Fibroblast of gingiva (primary cell): ENCODE measurements at regions not wholly inside any gene's neighbourhood (a gene's known extent, or its start where the extent isn't known, plus 50 kb on each side); places are given as distances from the start of the nearest gene placed in this dataset.
"Not testable (repeated sequence)": the region's sequence is repeated elsewhere in the genome, so short reads cannot be mapped to it uniquely, and the experiment has no call there.

Experiments used
- DNase-seq: peaks from one replicate; pipeline ENCODE4 v3.0.0-alpha.2; 2011; ENCODE audit warnings: low read depth

DNA sequence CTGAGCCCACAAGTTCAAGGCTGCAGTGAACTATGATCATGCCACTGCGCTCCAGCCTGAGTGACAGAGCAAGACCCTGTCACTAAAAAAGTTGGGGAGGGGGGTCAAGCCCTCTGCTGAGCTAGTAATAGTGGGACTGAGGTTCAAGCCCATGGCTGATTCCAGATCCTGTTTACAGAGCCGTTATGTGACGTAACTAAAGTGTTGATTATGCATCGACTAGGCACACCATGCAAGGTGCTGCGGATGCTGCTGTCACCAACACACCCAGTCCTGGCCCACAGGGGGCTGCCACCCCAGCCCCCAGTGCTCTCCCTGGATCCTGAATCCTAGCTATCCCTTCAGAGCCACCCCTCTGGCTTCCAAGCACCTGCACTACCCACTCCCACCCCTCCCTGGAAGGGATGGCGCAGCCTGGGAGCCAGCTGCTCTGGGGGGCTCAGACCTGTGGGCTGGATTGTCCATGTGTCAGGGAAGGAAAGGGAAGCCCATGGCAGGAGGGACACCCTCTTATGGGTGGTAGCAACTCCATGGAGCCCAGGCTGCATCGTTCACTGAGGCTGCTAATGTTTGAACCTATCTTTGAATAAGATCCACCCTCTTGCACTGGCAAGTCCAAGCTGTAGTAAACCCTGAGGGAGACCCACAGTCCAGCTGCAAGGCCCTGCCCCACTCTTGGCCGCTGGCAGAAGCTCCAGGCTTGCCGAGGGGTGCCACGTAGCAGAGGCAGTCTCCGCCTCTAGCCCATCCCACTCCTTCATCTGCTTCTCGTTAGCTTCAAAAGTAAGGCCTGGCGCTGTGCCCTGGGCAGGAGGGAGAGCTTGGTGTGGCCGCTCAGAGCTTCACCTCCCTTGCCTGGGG lies 95.0 kb downstream of the SNX5 start:
- DNase-seq = peak; percentile 99

DNA sequence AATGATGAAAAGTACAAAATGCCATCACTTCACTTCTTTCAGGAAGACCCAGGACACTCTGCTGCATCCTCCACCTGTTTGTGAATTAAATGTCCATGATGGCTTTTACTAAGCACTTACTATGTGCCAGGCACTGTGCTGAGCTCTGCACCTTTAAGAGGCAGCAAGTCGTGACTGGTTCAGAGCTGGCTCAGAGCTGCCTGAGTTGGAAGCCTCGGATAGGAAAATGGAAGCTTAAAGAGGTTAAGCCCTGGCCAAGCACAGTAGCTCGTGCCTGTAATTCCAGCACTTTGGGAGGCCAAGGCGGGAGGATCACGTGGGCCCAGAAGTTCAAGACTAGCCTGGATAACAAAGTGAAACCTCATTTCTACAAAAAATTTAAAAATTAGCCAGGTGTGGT lies 95.6 kb downstream of the SNX5 start:
- DNase-seq = peak; percentile 27

DNA sequence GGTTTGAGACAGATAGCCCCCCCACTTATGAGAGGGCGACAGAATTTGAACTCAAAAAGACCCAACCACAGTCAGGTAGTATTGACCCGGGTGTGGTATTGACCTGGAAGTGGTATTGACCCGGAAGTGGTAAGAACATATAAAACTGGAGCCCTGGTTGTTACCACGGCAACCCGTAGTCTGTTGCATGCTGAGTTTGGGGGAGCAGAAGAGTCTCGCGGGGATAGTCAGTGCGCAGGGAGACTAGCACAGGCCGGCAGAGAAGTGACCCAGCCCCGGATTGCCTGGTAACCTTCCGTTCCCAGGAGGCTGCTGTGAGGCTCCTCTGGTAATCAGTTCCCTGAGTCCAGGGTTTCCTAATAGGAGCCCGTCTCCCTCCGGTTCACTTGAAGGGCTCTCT lies 96.2 kb downstream of the SNX5 start:
- no peak for DNase-seq

DNA sequence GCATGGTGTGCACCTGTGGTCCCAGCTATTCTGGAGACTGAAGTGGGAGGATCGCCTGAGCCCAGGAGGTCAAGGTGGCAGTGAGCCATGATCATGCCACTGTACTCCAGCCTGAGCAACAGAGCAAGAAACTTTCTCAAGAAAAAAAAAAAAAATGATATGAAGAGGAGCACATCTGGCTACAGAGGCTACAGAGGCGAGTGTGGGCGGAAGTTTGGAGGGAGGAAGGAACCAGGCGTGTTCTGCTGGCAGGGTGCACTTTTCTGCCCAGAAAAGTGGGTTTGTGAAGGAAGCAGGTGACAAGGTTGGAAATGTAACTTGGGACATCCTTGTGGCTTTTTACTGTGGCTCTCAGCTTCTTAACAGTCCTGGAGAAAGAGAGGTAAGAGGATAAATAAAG lies 96.7 kb downstream of the SNX5 start:
- DNase-seq = no peak

DNA sequence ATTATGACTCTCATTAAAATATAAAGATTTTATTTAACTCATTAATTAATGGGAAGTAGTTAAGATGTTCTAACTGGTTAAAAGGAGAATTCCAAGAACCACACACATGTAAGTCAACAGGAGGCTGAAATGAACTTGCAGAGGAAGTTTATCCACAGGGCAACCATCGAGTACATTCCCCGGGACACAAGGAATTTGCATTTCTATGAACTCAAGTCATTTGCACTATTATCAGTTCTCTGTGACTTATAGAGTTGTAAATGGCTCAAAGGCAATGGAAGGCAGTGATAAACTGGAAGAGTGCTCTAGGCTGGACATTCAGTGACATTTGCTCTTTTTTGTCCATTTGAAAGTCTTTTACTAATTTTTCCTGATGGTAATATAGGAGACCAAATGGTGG lies 97.4 kb downstream of the SNX5 start:
- DNase-seq = no peak

DNA sequence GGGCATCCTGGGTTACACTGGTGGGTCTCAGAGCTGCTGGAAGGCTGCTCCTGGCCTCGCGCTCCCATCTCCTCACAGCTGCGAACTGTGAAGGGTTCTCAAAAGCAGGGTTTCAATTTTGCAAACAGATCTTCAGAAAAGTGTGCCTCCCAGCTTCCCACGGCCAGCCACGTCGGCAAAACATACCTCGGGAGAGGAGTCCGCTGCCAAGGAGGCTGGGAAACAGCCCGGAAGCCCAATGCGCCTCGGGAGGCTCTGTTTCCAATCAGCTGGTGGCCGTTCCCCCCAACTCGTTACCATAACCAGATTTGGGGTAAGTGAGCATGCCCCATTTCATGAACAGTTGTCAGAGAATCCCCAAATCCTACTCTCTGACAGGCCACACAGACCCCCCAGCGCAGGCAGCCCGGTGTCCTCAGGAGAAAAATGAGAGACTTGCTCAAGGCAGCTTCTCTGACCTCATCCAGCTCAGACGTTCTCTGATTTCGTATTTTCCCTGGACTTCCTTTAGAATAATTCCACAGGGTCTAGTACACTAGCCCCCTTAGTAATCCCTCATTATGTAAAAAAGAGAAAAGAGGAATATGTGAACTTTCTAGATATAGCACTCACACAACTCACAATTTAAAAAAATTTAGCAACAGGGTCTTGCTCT lies 98.4 kb downstream of the SNX5 start:
- DNase-seq = peak; percentile 49

GRCh38 chr20:17869295-17869994 lies 99.1 kb downstream of the SNX5 start:
- no peak for DNase-seq

DNA sequence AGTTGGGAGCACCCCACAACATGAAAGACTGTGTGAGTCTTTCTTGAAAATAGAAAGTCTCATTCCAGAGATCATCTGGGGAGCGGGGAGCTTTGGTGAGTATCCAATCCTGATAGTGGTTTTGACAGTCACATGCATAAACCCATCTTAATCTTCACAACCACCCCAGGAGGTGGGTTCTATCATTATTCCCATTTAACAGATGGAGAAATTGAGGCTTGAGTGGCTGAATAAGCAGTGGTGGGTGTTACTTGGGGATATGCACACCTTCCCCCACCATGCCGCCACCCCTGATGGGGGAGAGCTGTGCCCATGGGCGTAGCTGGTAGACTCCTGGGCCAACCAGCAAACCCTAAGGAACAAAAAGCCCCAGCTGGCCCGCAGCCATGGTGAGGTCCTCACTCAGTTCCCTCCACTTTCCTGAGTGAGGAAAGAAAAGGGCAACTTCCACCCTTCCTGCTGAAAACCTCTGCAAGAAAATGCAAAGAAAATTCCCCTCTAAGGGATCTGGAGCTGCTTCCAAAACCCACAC lies 99.8 kb downstream of the SNX5 start:
- DNase-seq = no peak

- DNase-seq = no peak
These were observed 100.4 kb downstream of the SNX5 start for GRCh38 chr20:17868151-17868550.

GRCh38 chr20:17867131-17867925 lies 101.3 kb downstream of the SNX5 start:
- DNase-seq = no peak

DNA sequence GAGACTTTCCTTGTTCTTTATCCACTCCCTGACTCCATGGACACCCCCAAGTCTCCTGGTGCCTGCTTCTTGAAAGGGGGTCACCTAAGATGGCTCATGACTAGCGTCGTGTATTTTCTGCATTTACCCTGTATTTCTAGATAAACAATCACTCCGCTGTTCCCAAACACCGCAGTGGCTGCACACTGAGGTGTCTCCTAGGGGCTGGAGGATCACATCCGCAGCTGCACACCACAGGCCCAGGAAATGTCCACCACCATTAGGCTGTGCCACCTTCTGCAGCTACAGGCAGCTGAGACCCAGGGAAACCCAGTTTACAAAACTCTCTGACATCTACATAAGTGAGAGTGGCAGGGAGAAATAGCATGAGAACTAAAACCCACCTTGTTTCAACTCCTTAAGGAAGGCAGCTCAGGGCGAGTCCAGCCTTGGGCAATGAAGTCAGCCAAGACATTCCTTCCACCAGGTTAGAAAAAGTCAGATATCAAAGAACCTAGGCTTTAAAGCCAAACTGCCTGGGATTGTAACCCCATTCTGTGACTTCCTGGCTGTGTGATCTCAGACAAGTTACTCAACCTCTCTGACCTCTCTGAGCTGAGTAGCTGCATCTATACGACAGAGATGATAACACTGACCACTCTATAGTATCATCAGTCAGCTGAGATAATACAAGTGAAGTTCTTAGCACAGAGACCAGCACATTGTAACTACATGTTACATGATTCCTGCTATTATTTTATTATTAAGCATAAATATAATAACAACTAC lies 102.2 kb downstream of the SNX5 start:
- DNase-seq = no peak

- no peak for DNase-seq
These were observed 104.9 kb downstream of the SNX5 start for GRCh38 chr20:17863577-17864292.

DNA sequence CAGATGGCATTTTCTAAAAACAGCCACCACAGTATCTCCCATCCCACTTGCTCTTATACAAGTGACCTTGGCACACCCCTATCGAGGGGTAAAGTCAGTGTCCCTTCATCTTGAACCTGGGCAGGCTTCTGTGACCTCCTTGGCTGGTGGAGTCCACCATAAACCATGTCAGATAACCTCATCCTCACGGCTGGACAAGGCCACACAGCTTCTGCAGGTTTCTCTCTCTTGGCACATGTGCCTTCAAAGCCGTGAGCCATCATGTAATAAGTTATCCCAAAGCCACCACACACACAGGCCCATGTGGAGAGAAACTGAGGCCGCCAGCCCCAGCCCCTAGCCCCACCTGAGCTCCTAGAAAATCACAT lies 105.4 kb downstream of the SNX5 start:
- DNase-seq = no peak

DNA sequence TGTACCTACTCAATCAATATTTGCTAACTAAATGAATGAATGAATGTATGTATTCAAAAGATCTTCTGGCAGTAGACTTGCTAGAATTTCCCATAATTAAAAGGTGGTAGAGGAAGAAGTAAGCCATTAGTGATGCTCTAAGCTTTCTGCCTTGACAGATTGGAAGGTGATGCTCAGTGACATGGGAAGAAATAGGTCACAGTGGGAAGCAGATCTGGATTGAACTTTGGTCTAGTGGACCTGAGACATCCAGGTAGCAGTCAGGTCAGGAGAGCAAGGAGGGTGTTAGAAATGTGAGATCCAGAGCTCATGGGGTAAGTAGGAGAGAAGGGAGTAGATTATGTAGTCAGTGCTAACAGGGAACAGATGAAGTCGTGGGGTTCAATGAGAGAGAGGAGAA lies 106.4 kb downstream of the SNX5 start:
- no peak for DNase-seq

GRCh38 chr20:17861620-17862019 lies 107.0 kb downstream of the SNX5 start:
- DNase-seq = not testable (repeated sequence)

DNA sequence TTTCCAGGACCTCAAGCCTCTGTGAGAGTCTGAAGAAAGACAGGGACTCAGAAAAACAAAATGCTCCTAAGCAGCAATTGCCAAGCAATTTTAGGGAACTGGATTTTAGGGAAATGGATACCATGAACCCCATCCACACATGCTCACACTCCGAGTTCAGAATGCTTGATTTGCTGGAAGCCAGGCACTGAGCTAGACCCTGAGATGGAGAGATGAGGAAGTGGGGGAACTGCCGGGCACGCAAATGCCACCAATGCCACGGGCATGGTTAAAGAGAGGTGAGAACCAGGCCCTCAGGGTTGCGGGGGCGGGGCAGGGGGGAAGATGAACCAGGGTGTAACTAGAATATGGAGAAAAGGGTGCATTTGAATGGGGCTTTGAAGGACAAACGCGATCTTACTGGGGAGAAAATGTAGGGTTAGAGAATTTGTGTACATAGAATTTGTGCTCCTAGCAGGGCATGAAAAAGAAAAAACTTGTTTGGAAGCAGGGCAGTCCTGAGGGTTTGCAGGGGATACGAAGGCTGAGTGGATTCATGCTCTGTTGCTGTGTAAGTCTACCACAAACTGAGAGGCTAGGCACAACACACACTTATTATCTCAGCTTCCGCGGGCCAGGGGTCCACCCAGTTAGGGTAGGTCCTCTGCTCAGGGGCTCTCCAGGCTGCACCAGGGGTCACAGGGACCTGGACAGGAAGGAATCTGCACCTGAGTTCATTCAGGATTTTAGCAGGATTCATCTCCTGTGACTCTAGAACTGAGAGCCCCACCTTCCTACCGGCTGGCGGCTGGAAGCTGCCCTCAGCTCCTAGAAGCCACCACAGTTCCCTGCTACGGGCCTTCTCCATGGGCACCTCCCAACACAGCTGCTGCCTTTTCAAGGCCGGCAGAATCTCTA lies 108.0 kb downstream of the SNX5 start:
- DNase-seq = no peak

DNA sequence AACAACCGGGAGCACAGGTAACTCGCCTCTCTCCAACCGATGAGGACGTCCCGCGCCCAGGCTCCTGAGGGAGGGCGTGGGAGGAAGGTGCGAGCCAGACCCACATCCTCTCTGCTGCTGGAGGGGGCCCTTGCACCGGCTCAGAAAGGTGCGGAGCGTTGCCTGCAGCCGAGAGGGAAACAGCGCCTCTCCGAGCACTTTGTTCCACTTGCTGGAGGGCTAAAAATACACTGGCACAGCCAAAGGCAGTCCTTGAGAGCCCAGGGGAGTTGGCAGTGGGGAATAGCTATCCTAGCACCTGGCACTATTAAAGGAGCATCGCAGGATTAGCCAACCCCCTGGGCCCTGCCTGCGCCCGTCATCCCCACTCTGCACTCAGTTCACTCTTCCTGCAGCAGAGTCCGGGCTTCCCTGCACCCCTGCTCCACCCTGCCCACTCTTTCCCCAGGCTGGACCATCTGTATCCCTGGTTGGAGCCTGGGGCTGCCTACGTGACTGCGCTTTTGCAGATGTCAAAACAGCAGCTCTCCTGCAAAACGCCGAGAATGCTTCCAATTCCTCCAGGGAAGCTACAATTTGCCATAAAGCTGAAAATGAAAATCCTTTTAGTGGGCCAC lies 108.9 kb downstream of the SNX5 start:
- no peak for DNase-seq

DNA sequence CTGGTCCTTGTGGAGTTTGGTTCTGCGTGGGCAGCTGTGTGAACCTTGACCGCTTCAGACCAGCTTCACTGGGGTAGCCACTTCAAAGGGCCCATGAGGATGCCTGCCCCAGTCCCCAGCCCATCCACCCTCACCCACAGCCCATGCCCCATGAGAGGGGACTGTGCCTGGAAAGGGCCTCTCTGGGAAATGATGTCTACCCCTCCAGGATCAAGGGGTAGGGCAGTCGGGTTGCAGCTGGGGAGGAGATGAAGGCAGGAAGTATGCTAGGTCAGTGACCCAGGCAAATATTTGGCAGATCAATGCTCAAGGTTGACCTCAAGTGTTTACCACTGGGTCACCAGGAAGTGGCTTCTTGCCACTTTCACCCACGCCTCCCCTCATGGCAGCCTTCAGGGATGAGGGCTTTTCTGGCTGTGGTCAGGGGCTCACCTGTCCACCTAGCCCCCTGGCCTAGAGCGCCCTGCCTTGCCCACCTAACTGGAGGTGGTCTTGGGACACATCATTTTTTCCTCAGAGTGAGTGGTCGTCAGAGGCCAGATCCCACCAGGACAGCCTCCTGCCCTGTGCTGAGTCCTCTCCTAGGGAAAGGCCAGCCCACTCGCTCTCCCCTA lies 109.5 kb downstream of the SNX5 start:
- no peak for DNase-seq
